HK-2 (cell line): ENCODE measurements at regions not wholly inside any gene's neighbourhood (a gene's known extent, or its start where the extent isn't known, plus 50 kb on each side); places are given as distances from the start of the nearest gene placed in this dataset.
A peak's percentile ranks its signal among the peaks of the same experiment; 100 is the strongest.

ENCODE experiments used
- DNase-seq: peaks from one replicate; pipeline ENCODE4 v3.0.0-alpha.2; 2018; ENCODE audit not compliant: unreplicated experiment

DNA sequence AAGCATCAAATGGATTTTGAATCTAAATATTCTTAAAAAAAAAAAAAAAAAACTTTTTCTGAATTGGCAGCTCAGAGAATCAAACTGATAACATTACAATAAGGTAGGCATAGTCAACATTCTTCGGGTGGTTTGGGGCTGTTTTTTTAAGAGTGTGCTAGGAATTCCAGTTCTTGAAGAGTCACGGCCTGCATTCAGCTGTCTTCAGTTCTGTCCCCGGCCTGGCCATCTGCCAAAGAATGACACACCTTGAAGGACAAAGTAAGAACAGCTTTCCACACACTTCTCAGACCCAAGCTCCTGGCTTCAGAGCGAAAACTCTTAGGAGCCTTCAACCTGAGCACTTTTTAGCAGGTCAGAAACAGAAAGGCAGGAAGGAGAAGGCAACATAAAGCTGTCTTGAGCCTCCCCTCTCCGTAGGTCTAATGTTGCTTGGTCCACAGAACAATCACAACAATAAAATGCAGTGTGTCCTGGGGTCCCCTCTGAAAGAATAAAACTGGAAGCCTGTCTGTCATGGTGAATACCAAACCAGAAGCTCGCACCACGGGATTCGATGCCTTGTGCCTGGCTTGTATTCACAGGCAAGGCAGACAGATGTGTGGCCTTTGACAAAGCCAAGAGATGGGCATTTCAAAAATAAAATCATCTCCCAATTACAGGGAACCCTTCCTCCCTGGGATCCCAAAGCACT lies 524.4 kb upstream of the ZFHX3 start:
- DNase-seq: peak; percentile 18

DNA sequence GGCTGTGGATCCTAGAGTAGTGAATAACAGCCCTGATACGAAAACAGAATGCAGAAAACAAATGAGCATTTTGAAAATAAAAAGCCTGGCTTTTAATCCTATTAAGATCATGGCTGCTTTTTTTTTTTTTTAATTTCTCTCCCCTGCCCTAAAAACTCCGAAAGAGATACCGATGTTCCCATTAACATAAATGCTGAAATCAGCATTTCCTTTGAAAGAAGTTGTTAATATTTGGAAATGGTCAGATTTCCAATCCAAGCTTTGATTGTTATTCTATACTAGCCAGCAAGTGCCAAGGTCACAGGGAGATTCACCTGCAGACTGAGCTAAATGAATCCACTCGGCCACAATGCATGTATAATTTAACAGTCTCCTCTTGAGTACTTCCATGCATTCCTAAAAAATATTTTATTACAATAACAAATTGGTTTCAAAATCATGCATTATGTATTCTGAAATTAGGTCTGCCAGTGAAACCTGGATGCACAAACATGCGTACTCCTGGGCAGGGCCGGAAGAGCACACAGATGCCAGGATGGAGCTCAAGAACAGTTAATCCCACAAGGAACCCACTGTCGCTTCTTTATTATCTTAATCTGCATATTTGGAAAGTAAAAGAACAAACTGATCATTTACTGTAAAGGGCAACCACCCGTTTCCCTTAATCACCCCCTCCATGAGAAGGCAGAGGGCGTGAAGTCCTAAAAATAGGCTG lies 521.5 kb upstream of the ZFHX3 start:
- no peak for DNase-seq

DNA sequence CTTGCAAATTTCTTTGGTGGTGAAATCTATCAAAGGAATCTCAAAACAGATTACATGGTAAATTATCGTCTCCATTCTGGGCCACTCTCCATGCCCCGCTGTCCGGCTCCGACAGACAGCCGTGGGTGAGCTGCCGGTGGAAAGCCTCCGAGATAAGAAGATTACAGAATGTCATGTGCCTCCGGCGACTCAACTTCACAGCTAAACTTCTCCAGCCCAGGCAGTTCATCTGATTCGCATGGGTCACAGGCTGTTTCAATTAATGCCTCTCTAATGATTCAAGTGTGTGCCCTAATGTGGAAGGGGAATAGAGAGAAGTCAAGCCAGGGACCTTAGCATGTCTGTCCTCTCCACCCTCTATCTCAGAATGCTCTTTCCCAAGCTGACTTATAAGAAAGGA lies 520.8 kb upstream of the ZFHX3 start:
- no peak for DNase-seq

DNA sequence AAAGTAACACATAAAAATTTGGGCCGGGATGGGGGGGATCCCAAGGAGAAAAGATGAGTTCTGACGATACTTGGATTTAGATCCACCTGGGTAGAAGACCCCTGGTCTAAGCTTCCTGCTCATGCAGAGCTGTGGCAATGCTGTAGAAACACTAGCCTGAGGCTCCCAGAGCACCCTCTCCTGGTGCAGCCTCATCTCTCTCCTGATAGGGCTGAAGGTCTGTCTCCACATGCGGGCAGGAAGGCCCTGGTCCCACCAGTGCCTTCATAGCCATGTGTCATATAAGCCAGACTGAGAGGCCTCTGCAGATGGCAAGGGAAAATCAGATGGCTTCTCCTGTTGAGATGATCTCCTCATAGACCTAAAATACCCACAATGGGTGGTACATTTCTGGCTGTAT lies 518.0 kb upstream of the ZFHX3 start:
- DNase-seq: no peak

DNA sequence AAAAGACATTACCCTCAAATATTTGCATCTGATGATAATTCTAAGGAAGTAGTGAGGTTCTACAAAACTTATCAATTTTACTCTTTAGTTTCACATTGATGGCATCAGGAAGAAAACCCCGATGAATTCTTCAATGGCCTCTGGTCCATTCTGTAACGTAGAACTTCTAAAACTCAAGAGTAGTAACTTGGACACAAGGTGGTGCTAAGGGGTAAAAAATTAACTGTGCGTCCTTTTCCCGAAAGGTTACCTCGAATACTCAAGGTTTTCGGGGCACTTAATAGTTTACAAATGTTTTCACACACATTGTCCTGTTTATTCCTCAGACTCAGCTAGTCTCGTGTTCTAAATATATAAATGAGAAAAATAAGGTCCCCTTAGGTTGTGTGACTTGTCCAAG lies 517.3 kb upstream of the ZFHX3 start:
- DNase-seq: no peak

DNA sequence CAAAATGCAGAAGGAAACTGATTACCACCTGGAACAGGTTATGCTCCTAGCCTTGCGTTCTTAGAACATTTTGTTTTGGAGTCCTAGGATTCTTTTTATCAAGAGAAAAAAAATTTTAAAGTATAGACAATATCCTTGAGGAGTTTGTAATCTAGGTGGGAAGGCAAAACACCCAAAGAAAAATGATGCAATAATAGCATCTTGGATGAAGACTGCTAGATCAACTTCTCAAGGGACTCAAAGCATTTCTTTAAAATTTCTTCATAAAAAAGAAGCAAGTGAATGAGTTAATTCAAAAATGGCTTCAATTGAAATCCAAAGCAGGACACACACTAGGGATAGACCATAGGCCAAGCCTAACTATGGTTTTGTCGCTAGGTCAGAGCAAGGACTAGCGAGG lies 515.8 kb upstream of the ZFHX3 start:
- no peak for DNase-seq

DNA sequence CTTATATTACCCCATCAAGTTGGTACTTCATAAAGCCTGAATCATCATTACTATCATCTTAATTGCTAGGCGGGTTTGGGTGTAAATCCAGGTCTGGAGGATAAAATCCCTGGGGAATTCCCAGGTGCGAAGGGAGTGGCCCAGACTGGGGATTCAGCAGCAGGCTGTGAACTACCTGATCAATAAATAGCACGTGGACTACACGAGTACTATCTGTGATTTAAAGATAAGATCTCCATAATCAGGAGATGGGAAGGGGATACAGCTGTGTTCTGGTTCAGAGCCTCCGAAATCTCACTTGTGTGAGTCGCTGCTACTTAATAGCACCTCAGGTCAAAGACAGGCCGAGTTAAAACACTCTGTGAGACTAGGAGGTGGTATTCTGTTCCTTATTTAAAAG lies 512.6 kb upstream of the ZFHX3 start:
- no peak for DNase-seq

DNA sequence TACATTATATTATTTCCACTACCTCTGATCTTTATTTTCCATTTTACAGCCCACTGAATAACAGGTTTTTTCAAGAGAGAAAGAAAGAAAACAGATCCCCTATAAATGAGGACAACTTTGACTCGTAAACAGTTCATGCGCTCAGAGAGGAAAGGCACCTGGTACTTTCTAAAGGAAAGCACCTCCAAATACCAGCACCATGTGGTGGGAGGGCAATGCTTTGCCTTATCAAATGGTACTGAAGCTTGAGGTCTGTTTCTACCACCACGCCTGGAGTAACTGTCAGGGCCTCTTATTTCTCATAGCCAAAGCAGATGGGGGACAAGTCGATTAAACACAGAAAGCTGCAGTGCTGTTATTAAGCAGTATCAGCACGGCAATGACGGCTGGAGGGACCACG lies 510.3 kb upstream of the ZFHX3 start:
- DNase-seq: no peak

DNA sequence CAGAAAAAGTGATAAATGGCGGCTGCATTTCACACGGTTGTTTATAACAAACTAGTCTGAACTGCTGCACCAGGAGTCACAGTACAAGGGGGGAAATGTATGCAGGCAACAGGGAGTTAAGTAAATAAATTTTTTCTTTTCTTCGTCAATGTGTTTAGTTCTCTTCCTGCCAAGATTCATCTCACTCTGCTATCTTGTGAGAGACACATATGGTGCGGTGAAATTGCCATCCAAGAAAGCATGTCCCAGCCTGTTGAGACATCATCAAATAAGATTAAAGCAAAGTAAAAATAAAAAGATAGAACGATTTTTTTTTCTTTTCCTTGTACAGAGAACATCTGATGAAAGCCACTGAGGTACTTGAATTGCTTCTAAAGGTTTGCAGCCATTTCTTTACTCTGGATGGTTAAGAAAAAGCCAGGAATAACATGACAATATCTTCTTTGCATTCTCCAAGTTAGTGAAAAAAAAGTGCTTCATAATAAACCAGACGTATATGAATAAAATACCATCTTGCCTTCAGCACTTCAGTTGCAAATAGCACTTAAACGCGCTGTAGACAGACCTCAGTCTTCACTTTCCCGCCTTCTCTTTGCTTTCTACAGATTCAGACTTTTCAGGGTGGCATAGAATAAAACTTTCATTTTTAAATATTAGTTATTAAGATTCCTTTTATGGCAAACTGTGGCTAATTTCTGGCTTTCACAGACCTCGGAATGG lies 506.2 kb upstream of the ZFHX3 start:
- no peak for DNase-seq

DNA sequence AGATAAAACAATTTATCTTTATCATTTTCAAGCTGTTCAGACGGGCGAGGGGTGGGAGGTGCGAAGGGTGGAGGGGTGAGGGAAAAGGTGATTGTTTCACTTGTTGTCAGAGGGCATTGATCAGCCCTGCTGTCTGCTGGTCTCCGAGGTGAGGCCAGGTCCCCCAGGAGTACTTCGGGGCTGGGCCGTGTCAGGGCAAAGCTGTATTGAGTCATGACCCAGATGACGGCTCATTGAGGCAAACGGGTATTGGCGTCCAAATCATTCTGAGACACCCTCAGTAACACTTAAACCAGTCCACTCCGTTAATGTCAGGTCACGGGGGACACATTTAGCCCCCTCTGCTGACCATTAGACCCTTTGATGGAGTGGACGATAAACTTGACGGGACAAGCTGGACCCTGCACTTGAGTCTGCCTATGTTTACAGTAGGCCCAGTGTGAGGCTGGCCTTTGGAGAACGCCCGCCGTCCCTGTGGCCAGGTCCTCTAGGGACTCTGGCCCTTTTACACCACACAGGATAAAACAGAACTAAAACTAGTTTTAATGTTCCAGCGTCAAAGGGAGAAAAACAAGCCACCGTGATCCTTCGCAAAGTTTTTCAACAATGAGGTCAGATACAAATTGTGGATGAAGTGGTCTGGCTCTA lies 502.2 kb upstream of the ZFHX3 start:
- DNase-seq: no peak

DNA sequence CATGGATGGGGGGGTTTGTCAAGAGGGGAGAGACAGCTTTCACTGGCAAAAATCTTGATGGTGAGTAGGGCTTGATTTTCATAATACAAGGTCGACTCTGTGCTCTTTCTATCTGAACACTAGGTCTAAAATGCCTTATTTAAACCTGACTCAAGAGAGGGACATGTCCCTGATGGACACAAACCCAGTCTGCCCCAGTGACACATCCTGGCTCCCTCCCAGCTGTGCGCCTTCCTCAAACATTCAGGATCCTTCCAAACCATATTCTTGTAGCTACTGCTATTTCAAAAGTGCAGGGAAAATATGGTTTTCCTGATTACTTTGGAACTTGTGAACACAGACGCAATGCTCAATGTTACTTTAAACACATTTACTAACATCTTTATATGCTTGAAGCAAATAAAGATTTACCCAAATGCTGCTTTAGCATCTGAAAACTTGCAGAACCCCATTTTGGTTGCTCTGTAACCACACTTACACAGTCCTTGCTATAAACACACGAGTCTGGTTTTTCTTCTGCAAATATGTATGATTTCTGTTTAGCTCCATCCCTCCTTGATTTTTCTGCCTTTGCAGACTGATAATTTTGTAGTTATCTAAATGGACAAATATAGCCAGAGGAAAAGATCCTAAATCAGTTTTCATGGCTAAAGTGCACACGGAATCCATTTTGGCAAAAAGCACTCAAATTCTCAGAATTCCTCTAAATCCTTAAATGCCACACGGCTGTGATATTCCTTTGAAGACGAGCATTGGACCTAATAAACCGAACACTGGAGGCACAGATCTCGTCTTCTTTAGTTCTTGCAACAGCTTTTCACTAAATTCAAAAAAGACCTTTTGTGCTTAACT lies 499.9 kb upstream of the ZFHX3 start:
- no peak for DNase-seq

DNA sequence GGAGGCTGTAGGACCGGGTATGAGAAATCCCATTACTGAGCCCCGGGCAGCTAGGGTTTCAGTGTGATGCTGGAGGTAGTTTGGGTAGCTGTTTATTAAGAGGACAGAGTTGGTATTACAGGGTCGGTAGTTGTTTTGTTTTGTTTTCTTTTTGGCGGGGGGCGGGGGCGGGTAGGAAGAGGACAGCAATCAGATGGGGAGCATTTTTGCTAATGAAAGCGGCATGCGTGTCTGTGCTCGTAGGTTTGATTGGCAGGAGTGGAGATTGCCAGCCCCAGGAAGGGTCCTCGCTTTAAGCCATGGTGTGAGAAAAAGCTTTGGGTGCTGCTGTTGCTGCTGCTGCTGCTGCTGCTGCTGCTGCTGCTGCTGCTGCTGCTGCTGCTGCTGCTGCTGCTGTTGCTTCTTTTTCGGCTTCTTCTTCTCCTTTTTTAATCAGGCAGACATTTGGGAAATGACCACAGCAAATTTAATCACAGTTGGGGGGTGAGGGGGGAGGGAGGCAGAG lies 498.5 kb upstream of the ZFHX3 start:
- DNase-seq: no peak

DNA sequence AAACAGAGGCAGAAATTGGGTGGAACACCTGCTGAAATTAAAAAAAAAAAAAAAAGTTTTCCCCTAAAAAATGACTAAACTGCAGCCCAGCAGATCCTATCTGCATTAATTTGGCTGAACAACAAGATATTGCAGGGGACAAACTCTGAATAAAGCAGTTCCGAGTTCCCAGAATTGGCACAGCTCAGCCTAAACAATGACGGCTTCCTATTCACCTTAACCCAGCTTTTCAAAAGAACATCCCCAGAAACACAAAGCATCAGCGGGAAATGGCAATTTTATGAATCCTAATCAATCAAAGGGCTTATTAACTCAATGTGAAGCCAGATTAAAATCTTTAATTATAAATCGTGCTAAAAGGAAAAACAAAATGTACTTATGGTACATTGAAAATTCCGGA lies 497.8 kb upstream of the ZFHX3 start:
- no peak for DNase-seq

DNA sequence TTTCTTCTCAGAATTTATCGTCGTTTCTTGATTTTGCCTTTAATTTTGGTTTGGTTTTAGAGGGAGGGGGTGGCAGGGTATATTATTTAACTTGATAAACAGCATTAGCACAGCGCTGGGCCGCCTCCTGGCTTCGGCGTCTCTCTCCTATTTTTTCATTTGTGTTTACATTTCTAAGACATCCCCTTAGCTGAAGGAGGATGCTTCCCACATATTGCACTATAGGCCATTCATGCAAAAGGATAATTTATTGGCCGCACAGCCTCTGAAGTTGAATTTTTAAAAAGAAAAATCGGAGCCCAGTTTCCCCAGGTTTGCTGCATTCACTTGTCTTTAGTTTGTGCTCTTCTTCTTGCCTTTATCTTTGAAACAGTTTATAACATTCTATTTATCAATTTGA lies 497.4 kb upstream of the ZFHX3 start:
- no peak for DNase-seq

DNA sequence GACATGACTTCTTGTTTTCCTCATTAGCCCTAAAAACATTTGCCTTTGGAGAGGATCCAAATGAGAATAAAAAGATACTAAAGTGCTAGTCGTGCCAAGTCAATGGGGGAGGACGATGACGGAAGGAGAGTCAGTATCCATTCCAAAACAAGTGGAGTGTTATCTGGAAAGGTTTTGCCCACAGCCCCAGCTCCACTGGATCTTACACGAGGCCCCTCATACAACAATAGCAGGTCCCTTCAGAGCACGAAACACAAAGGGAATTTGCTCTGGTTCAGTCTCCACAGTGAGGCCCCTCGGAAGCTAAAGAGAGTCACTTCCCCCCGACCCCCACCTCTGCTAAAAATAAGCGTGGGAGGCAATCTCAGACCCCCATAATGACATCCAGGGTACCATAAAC lies 496.9 kb upstream of the ZFHX3 start:
- no peak for DNase-seq

DNA sequence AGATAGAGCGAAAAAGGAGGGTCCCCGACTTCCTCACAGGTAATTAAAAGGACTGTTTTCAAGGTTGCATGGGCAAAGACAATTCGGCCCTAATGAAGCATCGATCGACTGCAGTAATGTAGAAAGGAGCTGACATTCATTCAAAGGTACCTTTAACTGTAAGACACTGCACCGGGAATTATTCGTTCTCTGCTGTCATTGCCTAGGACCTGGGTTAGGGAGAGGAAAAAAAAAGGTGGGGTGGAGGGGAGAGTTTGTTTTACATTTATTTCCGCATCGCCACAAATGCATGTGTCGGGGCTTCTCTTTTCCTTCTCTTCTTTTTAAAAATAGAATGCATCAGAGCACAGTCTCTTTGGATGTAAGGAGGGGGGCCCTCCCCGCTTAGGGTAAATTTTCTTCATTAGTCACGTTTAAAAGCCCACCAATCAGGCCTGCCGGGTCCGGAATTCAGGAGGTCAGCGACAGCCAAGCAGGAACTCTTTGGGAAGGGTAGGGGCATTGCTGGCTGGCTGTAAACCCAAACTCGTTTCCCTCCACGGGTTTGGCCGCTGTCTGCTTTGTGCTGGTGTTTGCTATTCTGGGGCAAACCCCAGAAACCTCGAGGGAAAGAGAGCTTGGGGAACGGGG lies 496.2 kb upstream of the ZFHX3 start:
- DNase-seq: no peak

DNA sequence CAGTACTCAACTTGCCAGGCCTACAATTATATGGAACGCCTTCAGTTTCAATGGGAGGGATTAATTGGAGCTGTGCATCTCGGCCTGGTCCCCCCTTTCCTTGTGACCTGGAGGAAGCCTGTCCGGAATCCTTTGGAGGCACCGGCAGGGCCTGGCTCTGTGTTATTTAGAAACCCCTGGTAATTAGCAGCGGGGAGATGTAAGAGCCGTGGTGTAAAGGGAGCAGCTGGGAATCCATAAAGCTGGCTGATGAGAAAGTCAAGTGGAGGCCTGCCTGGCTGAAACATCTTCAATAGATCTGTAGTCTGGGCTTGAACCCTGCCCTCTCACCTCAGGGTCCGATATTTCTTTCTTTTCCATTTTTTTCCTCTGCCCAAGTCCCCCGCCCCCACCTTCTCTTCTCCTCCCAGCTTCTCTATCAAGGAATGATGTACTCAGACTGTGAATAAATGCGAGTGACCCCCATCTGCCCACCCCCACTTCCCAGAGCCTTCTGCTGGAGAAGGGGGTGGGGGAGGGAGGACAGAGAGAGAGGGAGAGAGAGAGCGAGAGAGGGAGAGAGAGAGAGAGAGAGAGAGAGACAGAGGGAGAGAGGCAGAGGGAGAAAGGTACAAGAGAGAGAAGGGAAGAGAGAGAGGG lies 495.5 kb upstream of the ZFHX3 start:
- DNase-seq: no peak

DNA sequence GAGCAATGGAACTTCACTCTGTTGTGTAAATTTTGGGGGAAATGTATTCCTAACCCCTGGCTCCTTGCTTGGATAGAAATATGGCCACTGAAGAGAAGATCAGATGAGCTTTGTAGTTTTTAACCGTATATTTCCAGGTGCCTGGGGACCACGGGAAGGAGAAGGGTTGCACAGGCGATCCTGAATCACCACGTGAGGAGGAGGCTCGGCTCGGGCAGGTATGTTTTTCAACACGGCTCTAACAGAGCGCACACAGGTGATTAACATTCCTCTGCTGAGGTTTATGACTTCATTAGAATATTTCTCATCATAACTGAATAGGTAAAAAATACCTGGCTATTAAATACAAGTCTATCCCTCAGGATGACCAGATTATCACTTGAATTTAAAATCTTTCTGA lies 495.0 kb upstream of the ZFHX3 start:
- no peak for DNase-seq

DNA sequence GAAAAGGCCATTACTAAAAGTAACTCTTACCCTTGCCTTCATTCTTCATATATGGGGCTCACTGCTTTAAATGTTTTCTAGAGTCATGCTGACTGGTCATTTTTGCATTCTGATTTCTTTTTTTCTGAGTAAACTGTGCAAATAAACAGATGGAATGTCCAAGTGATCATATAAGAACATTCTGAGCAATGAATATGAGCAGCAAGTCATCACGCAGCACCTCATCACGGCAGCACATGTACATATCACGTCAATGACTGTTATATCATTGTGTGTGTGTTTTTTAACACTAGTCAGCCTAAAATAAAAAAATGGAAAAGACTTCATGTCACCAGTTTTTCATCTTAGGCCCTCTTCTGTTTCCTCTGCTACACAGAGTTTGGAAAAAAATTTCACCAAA lies 490.0 kb upstream of the ZFHX3 start:
- no peak for DNase-seq

DNA sequence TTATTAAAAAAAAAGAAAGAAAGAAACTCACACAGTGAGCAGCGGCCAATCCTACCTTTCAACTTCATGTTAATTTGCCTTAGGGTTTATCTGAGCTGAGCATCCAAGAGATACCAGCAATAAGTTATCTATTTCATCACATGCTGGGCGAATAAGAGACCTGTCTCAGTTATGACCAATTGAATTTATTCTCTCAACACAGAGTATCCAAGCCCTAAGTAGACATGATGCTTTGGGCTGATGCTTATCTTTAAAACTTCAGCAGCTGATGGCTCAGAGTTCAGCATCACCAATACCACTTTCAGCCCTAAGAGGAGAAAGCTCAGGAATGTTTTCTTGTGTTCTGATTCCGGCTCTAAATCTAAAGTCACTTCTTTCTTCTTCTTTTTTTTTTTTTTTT lies 489.0 kb upstream of the ZFHX3 start:
- no peak for DNase-seq

DNA sequence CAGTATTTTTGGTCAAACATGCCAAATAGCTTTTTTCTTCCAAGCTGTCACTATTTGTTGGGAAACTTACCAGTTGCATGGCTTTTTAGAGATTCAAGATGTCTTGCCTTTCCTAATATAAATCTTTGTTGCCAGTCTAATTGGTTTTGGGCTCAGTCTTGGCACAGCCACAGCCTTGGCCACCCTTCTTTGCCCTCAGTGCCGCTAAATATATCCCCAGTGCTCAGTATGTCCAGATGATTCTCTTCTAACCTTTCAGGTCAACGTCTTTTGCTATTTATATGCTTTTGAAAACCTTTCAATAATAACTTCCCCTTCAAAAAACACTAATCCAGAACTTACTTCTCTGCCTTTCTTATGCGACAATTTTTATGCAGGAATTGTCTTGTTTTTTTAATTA lies 483.1 kb upstream of the ZFHX3 start:
- no peak for DNase-seq
